Ovary (tissue), 3 donors: ENCODE measurements at regions not wholly inside any gene's neighbourhood (a gene's known extent, or its start where the extent isn't known, plus 50 kb on each side); places are given as distances from the start of the nearest gene placed in this dataset.

ENCODE experiments used
- POLR2A ChIP-seq: fragments of 450-650 bp; IDR thresholded peaks from one replicate; pipeline ENCODE4 v1.6.1; 2017; ENCODE audit warnings: antibody characterized with exemption, mild to moderate bottlenecking, moderate library complexity
- TF ChIP-seq, protein P1 (sequence below), 3 donors: fragments of 450-650 bp in 2 of 3; fragments of 200-600 bp in 1 of 3; IDR thresholded peaks; one replicate each; pipeline versions ENCODE4 v1.5.1 to v1.8.0; 2016 to 2022; ENCODE audit warnings: antibody characterized with exemption in 3 of 3, mild to moderate bottlenecking in 1 of 3
- donor health status: DM: no; HTN: no; CAD: no.

DNA sequence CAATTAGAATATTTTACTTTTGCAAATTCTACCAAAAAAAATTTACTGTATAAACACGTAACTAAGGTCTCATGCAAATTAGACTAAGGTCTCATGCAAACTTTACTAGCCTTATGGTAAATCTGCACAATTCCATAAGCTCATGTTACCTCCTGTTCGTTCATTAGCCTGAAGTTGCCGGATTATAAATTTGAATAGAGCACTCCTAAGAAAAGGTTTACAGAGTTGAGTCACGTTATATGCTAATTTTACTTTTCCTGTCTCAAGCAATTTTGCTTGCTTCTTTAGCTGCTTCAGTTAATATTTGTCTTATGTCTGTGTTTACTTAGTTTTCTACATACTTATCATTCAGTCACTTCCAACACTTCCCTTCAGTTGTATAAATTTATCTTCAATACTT, 1434.0 kb upstream of the EYS start:
- TF ChIP-seq, protein P1, sequence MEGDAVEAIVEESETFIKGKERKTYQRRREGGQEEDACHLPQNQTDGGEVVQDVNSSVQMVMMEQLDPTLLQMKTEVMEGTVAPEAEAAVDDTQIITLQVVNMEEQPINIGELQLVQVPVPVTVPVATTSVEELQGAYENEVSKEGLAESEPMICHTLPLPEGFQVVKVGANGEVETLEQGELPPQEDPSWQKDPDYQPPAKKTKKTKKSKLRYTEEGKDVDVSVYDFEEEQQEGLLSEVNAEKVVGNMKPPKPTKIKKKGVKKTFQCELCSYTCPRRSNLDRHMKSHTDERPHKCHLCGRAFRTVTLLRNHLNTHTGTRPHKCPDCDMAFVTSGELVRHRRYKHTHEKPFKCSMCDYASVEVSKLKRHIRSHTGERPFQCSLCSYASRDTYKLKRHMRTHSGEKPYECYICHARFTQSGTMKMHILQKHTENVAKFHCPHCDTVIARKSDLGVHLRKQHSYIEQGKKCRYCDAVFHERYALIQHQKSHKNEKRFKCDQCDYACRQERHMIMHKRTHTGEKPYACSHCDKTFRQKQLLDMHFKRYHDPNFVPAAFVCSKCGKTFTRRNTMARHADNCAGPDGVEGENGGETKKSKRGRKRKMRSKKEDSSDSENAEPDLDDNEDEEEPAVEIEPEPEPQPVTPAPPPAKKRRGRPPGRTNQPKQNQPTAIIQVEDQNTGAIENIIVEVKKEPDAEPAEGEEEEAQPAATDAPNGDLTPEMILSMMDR (IDR thresholded peaks at IDR 0.05), result no peak
- no peak for TF ChIP-seq POLR2A
